ENCODE measurements at regions not wholly inside any gene's neighbourhood (a gene's known extent, or its start where the extent isn't known, plus 50 kb on each side); places are given as distances from the start of the nearest gene placed in this dataset.
A peak's percentile ranks its signal among the peaks of the same experiment; 100 is the strongest.

DNA sequence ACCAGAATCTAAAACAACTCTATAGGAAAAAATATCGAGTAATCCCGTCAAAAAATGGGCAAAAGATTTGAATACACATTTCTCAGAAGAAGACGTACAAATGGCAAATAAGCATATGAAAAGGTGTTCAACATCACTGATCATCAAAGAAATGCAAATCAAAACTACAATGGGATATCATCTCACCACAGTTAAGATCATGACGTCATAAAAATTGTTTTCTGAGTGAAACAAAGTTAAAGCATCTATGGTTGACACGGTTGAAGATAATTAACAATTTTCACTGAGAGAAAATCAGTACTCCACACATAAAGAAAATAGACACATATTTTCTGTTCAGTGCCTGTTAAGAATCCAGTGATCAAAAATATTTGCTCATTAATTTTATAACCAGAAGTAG, 1010.8 kb upstream of the ADGRL3 start:
- DNase-seq (ENCODE audit: low spot score): no peak

DNA sequence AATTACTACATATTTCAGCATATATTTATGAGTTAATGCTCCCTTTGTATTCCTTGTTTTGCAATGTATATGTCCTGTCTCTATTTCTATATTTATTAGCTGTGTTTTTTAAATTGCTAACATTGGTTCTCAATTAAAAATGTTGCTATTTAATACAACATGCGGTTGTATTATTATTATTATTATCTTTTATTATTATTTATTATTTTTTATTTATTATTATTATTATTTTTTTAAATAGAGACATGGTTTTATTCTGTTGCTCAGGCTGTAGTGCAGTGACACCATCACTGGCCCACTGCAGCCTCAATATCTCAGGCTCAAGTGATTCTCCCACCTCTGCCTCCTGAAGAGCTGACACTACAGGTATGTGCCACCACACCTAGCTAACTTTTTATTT, 1005.9 kb upstream of the ADGRL3 start:
- no peak for DNase-seq (ENCODE audit: low spot score)

DNA sequence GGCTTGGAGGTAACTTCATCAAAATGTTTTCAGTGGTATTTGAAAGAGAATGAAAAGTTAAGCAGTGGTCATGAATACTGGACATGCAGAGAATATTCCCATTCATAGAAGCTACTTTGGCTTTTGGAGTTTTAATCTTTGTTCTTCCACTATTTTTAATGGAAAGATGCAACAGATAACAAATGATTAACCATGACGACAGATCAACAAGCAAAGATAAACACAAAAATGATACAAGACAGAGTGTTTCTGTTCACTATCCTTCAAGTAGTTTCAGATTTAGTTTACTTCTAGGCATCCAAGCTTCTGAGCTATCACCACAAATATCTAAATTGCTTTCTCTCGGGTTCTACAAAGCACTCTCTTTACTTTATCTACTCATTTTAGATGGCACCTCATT, 1004.9 kb upstream of the ADGRL3 start:
- DNase-seq (ENCODE audit: low spot score): no peak

DNA sequence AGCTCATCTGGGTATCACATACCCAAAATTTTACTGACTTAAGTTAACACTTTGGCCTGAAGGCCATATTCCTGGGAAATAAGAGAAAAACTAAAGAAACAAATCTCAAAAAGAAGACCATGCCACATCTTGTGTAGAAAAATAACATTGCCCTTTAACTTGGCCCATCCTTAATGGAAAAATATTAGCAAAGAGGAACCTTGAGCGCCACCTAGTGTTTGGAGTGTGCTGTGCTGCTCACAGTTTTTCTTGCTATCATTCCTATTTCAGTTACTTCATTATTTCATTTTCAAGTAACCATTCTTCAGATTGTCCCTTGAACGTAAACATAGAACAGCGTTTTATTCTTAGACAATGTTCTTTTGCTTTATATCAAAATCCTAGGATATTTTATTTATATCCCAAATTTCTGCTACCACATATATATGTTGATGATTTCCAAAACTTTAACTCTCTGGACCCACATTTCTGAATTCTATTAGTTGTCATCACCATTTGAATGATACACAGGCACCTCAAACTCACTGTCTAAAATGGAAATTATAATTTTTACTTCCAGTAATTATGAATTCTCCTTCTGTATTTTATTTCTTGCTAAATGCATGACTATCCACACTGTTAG, 999.0 kb upstream of the ADGRL3 start:
- DNase-seq (ENCODE audit: low spot score): peak; percentile 47

DNA sequence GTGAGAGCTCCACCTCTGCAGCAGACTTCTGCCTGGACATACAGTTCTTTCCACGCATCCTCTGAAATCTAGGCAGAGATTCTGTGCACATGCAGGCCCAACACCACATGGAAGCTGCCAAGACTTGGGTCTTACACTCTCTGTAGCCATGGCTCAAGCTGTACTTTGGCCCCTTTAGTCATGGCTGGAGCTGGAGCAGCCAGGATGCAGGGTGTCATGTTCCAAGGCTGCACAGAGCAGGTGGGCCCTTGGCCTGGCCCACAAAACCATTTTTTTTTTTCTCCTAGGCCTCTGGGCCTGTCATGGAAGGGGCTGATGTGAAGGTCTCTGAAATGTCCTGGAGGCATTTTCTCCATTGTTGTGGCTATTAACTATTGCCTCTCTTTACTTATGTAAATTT, 990.5 kb upstream of the ADGRL3 start:
- no peak for DNase-seq (ENCODE audit: low spot score)

DNA sequence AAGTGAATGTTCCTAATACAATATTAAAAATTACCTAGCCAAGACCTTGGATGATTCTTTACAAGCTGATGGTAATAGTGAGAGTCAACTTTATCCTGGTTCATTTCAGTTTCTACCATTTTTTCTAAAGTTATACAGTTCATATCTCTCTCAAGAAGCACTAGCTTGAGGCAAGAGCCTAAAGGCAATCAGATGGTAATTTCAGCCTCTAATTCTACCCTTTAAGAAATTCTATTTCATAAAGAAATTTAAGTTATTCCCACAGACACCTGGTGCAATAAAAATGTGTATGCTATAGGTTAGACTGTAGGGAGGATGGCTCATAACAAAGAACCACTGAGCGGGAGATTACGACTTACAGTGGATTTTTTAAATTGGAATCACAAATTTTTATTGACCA, 984.2 kb upstream of the ADGRL3 start:
- DNase-seq (ENCODE audit: low spot score): no peak

DNA sequence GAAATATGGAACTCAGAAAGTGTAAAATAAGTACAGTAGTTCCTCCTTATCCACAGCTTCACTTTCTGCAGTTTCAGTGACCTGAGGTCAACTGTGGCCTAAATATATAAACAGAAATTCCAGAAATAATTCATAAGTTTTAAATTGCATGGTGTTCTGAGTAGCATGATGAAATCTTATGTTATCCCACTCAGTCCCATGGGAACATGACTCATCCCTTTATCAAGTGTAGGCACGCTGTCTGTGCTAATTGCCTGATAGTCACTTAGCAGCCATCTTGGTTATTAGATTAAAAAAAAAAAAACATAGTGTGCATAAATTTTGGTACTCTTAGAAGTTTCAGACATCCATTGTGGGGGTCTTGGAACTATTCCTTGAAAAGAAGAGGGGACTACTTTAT, 983.4 kb upstream of the ADGRL3 start:
- no peak for DNase-seq (ENCODE audit: low spot score)

DNA sequence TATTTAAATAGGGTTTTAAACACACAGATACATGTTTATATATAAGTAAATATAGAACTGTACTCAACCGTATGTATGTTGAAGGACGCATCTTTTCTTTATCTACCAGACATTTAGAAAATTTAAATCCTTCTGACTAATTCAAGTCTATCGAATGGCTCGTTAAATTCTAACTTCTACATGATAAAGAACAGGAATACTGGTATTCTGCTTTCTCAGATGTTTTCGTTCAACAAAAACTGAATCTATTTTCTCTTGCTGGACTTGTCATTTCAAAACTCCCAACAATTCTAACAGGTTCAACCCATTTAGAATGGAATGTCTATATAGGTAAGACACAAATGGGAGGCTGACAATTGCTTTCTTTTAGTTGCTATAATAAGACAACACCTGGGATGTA, 978.3 kb upstream of the ADGRL3 start:
- DNase-seq (ENCODE audit: low spot score): no peak

DNA sequence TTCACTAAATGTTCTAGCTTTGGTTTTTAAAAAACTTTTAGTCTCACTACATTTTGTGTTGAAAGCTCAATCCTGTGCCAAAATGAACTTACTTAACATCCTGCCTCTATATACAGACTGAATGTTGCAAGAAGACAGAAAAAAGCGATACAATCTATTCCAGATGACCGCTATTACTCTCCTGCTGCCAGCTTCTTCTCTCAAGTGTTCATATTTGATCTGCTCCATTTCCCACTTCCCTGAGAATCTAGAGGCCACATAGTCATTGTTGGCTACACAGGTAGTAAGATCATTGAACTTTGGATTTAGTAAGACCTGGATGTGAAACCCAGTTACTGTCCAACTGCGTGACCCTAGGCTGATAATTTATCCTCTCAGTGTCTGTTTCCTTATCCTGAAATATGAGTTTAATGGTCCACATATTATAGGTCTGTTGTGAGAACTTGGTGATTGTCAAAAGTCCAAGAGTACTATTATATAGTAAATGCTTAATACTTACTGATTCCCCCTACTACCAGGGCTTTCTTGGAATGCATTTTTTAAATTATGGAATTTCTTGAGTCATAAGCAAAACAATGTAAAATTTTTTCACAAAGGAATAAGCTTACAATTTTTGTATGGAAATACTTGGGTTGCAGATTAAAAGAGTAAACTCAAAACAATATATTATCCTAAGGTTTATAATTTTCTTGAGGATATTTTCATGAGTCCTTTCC, 976.8 kb upstream of the ADGRL3 start:
- DNase-seq (ENCODE audit: low spot score): no peak

DNA sequence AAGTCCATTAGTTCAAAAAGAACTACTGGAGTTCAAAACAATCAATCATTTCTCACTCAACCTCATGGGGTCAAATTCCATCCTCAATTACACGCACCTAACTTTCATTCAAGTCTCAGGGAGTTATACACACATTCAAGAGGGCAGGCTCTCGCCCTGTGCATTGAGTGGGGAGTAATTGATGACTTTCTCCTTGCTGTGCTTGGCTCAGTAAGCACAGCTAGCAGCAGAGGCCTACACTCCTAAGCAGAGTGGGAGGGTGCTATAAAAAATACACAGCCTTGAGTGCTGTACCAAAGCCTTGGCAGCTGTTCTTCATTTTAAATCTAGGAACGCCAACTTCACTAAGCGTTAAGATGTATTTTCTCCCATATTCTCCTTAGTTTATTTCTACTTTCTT, 958.3 kb upstream of the ADGRL3 start:
- no peak for DNase-seq (ENCODE audit: low spot score)

DNA sequence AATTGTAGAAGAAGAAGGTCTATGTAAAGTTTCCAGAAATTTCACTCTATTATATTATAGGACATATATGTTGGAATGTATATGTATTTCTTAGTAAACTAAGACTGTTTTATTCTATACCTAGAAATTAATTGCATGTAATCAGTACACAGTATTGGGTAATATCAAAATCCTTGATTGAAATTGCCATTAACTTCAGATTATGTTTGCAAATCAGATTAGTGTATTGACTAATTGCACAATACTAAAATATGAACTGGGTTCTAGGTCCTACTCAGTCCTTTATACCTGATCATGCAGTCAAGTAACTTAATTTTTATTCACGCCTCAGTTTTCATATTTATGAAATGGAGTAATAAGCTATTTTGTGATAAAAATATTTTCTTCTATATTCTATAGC, 950.3 kb upstream of the ADGRL3 start:
- DNase-seq (ENCODE audit: low spot score): no peak

DNA sequence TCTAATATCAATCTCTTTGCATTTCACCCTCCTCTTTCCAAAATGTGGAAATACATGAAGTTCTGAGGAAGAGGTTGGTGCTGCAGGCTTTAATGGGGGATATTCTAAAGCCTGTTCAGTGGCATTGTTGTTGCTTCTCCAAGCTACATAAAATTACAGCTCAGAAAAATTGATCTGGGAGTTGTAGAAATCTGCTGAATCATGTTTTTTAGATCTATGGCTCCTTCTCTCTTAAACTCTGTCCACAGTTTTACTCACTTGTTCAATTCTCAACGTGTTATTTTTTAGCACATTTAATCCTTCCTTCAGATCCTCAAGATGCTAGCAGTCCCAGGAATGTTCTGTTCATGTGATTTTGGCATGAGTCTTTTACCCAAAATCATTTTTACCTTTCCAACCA, 949.5 kb upstream of the ADGRL3 start:
- DNase-seq (ENCODE audit: low spot score): no peak

DNA sequence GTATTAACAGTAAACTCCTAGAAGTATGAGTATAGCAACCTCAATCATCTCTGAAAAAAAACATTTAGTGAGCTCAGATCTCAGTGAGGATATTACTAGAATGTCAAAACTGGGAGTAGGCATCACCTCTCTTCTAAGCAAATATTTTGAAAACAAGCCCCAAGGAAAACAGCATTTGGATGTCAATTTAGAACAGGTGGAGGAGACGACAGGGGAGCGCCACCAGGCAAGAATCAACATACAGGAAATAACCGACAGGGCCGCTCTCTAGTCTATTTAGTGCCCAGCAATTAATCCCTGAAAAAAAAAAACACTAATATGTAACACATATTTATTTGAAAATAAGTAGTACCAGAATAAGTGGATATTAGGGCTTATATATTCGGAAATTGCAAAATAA, 940.3 kb upstream of the ADGRL3 start:
- no peak for DNase-seq (ENCODE audit: low spot score)

DNA sequence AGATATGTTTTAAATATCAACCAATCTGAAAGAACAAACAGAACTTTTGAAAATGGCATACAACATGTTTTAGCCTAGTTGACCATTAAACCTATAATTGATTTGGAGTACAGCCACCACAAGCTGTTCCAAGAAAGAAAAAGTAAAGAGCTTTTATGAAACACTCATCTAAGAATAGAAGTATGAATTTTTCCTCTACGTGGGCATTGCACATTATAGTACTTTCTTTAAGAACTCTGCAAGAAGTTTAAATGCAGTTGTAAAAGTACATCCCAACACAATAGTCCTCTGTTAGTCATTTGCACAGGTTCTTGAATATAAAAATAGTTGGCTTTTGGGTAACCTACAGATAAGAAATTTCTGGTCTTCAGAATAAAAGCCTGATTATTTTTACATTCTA, 933.6 kb upstream of the ADGRL3 start:
- DNase-seq (ENCODE audit: low spot score): no peak

DNA sequence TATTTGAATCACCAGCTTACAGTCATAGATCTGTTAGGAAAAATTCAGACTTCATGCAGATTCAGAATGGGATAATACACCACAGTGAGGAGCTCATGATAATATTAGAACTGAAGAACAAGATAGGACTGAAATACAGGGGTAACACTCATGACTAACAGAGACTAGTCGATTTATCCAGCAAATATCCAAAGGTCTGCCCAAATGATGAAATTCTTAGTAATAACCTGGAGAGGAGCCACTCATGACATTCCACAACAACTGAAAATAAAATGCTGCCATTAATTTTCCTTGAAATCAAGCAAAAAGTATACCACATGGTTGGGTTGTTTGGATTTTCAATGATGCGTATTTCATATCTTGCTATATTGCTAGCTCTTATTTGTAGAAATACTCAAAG, 903.7 kb upstream of the ADGRL3 start:
- DNase-seq (ENCODE audit: low spot score): no peak

DNA sequence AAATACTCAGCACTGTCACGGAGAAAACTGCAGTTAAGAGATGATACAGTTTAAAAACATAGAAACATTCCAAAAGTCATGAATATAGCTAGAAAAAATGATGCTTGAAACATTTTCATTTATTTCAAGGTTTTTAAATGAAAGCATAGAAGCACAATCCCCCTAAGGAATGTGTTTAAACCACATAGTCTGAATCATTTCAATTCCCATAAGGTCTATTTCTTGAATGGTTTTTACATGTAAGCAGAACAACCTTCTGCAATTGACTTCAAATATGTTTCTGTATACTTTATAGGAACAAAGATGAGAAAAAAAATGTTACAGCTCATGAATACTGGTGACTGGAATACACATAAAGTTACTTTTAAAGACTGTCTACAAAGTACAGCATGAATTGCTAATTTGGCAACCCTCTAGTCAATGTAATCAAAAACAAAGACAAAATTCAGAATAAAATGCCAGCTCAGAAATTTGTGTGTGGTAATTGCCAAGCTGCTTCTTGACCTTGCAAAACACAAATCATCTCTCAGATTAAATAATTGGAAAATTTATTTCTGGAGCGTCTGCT, 886.4 kb upstream of the ADGRL3 start:
- no peak for DNase-seq (ENCODE audit: low spot score)

DNA sequence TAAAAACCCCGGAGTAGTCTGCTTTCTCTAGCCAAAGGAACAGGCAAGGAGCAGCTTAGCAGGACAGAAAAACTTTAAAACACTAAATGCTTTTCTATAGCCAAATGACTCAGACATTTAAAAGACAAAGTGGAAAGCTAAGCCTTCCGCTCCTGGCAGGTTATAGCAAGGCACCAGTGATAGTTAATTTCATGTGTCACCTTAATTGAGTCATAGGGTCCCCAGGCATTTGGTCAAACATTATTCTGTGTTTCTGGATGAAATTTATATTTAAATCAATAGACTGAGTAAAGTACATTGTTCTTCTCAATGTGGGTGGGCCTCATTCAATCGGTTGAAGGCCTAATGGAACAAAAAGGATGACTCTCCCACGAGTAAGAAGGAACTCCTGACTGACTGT, 885.7 kb upstream of the ADGRL3 start:
- DNase-seq (ENCODE audit: low spot score): no peak

DNA sequence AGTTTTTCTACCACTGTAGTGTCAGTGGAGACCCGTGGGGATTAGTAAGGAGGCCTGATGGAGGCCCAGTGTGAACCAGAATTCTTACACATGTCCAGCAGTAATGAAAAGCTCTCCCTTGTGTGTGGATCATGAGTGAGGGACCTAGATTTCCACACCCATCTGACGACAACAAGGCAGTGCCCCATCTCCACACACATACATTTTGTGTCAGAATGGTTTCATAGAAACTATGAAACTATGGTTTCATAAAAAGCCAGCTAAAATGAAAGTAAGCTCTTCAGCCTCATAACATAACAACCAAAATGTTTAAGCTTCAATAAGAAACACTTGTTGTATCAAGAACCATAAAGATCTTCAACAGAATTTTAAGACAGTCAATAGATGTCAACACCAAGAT, 884.5 kb upstream of the ADGRL3 start:
- no peak for DNase-seq (ENCODE audit: low spot score)

DNA sequence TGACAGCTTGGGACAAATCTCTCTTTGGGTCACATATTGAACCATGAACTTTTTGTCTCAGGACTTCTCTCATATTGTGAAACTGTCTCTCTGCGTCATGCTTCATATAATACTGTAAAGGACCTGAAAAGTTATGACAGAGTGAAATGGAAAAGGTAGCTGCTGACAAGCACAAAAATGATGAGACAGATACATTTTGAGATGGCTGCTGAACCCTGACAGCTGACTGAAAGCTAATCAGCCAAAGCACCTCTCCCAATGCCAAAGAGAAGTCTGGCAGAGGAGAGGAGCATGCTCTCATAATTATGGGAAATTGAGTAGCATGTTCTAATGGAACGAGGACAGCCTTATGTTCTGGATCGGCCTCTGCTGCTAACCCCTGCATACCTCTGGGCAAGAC, 873.4 kb upstream of the ADGRL3 start:
- no peak for DNase-seq (ENCODE audit: low spot score)

DNA sequence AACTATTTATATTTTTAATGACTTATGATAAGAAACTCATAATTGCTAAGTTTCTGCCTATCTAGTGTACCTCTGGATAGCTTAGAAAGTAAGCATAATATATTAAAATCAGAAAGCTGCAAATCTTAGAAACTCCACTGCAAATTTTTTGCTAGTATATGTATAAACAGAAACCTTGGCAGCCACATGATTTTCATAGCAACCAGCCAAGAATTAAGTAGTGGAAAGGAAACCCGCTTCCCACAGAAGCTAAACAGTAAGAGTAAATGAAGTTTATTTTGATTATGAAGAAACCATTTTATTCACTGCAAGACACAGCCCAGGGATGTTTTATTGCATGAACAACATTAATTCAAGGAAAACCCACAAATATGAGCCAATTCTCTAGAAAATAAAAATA, 872.5 kb upstream of the ADGRL3 start:
- no peak for DNase-seq (ENCODE audit: low spot score)

DNA sequence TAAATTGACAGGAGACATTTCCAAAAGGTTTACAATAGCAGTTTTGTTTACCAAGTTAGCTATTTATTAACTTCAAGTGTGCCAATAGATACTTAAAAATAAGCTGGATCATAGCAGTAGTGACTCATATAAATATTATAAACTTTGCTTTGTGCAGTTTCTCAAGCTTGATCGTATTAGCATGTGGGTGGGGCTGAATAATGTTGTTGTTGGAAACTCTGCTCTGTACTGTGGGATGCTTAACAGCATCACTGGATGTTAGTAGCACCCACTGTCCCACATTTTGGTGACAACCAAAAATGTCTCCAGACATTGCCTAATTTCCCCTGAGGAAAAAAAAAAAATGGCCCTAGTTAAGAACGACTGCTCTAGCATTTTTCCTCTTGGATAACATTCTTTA, 855.2 kb upstream of the ADGRL3 start:
- DNase-seq (ENCODE audit: low spot score): no peak

DNA sequence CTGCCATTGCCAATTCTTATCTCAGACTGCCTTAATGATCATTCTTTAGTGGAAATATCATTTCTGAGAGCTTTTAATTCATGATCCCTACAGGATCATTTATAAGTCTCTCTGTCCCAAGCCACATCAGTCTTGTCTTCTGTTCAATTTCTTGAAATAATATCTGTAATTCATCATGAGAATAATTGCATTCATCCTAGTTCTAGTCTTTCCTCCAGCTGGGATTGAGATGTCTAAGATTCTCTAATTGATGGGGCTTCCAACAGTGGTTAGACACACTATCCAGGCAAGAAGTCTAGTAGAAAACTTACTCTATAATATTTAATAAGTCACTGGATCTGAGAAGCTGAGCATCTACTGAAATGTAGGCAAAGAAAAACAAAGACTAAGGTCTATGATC, 854.7 kb upstream of the ADGRL3 start:
- DNase-seq (ENCODE audit: low spot score): no peak

DNA sequence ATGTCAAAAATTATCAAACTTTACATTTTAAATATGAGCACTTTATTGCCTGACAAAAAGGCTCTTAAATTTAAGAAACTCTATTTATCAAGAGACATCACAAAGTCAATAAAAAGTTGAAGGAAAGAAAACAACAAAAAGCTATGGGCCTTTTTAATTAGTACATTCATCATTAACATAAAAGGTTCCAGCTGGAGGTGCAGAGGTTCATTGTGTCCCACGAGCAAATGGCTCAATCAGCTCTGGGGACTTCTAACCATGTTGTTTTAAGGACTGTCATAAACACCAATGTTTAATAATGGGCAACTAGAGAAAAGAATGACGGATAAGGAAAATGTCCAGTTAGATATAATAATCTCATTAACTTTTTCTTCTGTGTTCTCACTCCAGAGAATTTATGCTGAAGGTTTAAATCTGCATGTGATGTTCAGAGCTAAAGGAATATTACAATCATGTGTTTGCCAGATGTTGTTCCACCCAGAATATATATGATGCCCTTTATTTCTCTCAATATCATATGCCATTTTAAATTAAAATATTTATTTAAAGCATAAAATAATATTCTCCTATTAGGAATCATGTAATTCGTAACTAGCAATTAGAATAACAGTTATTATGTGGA, 840.3 kb upstream of the ADGRL3 start:
- DNase-seq (ENCODE audit: low spot score): no peak

DNA sequence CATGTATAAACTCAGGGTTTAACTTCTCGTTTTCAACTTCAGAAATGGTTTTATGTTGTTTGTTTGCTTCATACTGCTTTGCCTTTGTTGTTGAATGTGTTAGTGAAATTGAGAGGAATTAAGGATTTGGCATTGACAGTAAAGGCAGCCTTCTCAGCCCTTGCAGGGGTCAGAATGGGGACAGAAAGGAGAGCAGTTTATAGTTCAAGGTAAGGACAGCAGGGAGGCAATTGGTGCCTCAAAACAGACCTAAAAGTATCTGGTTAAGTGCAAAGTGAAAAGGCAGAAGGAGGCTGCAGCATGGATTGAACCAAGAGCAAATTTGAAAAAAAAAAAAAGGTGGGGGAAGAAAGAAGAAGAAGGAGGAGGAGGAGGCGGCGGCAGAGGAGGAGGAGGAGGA, 835.0 kb upstream of the ADGRL3 start:
- DNase-seq (ENCODE audit: low spot score): no peak

All from LoVo (cell line).